HG03439 (cell line): ENCODE measurements at regions not wholly inside any gene's neighbourhood (a gene's known extent, or its start where the extent isn't known, plus 50 kb on each side); places are given as distances from the start of the nearest gene placed in this dataset.
"Not testable (repeated sequence)": the region's sequence is repeated elsewhere in the genome, so short reads cannot be mapped to it uniquely, and the experiment has no call there.

Experiments used
- ATAC-seq: cut with Tn5 transposase; IDR thresholded peaks from one replicate; pipeline ENCODE4 v1.9.1; 2021; ENCODE audit warnings: mild to moderate bottlenecking, moderate library complexity; ENCODE audit not compliant: unreplicated experiment

DNA sequence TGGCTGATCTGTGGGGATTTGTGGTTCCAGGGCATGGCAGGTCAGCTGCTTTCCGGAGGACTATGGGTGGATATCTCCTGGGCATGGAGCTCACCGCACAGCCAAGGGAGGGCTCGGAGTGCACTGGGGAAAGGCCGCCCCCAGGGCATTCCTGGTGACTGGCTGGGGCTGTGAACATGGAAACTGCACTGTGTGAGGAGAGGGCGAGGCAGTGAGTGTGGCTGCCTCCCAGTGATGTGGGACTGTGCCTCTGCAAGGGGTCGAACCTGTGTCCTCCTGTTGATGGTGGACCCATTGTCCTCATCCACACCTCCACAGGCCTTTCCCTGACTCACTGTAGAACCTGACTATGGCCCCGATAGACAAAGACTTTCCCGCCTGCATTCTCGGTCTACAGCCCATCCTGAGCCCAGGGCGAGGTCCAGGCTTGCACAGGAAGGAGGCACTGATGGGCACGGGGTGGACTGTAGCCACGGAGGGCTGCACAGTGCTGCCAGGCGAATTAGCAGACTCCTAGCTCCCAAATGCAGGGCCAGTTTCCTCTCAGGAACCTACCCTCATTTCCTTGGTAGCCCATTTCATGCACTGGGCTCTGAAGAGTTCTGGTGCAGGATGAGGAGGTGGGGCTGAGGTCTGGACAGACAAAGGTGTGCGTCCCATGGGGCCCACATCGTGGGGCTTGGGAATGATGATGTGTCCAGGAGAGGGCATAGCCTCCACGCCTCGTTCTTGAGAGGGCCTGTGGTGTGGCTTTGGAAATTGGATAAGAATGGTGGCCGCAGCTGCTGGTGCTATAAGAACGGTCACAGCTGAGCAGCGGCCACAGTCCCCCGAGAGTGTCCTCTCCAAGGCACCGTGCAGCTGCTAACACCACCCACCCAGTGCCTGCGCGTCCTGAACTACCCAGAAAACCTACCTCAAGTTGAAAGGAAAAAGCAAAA lies 415.1 kb downstream of the TMEM121 start:
- ATAC-seq = no peak

DNA sequence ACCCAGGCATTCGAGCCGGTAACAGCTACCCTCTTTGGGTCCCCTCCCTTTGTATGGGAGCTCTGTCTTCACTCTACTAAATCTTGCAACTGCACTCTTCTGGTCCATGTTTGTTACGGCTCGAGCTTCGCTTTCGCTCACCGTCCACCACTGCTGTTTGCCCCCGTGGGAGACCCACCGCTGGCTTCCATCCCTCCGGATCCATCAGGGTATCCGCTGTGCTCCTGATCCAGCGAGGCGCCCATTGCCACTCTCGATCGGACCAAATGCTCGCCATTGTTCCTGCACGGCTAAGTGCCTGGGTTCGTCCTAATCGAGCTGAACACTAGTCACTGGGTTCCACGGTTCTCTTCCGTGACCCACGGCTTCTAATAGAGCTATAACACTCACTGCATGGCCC lies 416.3 kb downstream of the TMEM121 start:
- not testable (repeated sequence) for ATAC-seq

DNA sequence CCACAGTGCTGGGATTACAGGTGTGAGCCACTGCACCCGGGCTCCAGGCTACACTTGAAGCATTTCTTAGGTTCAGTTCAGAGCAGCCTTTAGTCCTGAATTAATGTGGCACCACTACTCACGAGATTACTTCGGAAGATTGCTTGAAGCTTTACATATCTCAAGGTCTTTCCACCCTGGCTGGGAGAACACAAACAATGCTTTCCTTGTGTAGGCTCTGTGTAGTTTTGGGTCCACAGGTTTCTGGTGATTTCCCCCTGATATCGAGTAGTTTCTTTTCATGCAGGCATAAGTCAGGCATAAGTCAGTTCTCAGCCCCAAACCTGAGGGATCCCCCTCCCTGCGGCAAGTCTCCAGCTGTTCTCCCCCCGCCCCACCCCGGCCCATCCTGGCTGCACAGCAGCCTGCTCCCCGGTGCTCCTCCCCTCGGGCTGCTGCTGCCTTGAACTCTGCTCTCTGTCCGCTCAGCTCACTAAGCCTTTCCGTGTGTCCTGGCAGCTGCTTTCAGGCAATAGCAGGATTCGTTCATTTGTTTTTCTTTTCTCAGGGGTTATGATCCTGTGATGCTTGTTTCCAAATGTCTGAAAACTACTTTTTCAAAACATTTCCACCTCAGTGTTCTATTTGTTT lies 417.7 kb downstream of the TMEM121 start:
- no peak for ATAC-seq

DNA sequence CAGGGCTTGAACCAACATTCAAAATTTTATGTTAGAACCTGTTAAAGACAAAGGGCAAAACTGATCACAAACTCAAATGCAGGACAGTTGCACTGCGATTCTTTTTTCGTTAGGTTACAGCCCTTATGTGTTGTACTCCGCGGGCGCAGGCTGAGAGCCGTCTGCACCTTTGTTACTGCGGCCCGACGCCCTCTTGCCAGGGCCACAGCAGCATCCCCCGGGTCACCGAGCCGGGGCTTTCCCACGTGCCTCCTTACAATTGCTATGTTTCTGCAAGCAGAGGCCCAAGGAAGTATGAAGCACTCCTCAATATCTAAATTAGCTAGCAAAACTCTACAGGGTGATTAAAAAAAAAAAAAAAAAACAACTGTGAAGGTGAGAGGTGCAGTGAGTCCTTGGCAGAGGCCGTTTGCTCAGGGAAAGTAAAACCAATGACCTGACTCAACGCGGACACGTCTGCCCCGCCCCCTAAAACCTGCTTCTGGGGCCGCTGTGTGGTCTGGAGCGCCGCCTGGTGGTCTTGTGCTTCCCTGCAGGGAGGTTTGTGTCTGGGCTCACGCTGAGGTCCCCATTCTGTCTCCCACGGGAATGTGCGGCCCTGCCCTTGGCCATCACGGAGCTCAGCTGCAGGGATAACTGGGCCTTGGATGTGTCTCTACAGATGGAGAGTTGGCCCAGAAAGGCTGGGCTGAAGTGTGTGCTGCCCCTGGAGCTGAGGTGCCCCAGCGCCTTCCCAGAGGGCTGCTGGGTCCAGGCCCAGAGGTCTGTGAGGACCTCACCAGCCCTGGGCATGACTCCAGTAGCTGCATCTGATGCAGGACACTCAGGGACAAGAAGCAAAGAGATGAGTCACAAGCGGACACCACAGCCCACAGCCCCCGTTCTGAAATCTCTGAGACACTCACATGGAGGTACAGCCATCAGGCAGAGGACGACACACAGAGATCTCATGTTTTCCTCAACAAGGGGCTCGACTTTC lies 418.5 kb downstream of the TMEM121 start:
- no peak for ATAC-seq

DNA sequence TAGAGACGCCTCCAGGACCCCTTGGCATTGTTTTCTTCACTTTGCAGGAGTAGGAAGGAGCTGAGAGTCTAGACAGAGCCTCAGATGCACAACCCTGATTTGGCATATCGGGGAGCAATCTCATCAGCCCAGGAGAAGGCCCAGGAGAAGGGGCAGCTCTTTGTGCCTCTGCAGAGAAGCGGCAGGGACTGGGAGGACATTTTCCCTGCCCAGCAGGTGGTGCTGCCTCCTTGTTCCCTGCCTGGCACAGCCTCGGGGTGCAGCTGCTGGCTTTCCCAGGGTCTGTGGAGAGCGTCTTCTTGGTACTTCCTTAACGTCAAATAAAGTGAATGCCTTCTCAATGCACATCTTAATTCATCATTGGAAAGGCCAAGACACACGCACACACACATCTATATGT lies 419.5 kb downstream of the TMEM121 start:
- ATAC-seq = no peak

DNA sequence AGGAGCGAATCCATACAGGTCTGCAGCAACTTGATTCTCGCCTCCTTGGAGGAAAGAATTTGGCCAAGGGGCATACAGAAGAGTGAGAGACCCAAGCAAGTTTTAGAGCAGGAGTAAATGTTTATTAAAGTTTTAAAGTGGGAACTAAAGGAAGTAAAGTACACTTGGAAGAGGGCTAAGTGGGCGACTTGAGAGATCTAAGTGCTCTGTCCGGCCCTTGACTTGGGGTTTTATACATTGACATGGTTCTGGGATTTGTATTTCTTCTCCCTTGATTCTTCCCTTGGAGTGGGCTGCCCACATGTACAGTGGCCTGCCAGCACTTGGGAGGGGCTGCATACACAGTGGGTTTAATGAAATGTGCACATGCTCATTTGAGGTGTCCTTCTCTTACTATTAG lies 421.2 kb downstream of the TMEM121 start:
- no peak for ATAC-seq

DNA sequence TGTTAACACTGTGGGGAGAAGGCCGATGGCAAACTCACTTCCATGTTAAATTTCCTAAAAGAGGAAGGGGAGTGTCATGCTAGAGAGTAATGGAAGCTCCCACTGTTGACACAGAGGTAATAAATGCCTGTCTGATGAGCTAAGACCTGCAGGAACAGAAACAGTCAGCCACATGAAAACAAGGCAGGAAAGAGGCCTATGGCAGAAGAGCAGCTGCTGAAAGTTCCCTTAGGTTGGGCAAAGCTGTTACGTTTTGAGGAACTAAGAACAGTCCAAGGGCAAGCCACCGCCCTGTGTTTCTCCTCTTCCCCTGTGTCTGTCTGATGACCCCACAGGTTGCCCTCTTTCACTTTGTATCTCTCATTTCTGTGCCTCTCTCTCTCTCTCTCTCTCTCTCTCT lies 422.6 kb downstream of the TMEM121 start:
- ATAC-seq = not testable (repeated sequence)

DNA sequence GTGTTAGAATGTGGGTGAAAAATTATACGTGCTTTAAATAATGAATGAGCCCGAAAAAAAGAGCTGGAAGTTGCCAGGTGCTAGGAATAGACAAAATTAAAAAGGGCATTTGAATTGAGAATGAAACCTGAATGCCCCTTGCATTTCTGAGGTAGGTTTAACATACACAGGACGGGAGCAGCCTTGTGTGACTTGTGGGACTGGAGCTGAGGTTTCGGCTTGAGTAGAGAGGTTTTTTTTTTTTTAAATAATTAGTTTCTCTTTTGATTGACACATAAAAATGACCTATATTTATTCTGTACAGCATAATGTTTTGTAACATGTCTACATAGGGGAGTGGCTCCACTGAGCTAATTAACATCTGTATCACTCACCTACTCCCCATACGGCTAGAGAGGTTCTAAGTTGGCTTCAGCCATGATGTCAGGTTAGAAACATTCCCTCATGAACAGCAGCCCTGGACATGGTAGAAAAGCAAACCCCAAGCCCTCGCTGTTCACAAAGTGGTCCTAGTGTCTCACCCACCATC lies 424.0 kb downstream of the TMEM121 start:
- not testable (repeated sequence) for ATAC-seq

DNA sequence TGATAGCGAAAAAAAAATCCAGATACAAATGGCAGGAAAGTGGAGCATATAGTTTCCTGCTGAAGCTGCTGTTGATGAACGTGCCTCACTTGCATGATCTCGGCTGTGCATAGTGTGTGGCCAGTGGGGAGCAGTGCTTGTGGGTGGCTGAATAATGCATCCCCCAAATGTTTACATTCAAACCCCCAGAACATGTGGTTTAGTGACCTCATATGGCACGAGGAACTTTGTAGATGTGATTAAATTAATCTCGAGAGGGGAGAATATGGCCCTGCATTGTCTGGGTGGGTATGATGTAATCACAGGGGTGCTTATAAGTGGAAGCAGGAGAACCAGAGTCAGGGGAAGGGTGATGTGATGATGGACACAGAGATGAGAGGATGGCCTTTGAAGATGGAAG lies 425.0 kb downstream of the TMEM121 start:
- no peak for ATAC-seq

DNA sequence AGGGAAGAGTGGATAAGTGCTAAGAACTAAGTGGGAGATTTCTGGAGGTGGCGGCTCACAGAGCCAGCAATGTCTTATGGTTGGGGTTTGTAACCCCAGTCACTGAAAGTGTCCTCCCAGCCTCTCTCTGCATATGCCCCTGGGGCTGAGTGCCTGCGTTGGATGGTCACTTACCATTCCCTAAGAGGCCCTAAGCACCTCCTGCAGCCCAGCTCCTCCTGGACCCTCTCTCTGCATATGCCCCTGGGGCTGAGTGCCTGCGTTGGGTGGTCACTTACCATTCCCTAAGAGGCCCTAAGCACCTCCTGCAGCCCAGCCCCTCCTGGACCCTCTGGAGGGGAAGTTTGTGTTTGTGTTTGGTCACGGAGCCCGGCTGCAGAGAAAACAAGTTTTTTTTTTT lies 425.8 kb downstream of the TMEM121 start:
- ATAC-seq = no peak

DNA sequence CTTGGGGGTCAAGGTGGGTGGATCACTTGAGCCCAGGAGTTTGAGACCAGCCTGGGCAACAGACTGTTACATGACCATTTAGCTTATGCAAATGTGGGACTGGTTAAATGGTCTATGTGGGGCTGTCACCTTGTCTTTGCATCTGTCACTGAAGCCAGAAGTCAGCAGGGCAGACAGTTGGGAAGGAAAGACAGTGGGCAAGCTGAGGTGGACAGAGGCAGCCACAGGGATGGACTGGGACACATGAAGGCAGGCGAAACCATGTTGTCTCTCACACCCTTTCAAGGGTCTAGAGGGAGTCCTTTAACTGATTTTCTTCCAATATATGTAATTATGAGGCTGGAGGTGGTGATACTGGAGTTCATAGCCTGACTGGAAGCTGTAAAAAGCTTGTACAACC lies 426.4 kb downstream of the TMEM121 start:
- ATAC-seq = no peak

DNA sequence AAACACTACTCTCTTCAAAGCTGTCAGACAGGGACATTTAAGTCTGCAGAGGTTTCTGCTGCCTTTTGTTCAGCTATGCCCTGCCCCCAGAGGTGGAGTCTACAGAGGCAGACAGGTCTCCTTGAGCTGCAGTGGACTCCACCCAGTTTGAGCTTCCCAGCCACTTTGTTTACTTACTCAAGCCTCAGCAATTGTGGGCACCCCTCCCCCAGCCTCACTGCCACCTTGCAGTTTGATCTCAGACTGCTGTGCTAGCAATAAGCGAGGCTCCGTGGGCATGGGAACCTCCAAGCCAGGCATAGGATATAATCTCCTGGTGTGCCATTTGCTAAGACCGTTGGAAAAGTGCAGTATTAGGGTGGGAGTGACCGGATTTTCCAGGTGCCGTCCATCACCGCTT lies 435.2 kb downstream of the TMEM121 start:
- ATAC-seq = not testable (repeated sequence)

DNA sequence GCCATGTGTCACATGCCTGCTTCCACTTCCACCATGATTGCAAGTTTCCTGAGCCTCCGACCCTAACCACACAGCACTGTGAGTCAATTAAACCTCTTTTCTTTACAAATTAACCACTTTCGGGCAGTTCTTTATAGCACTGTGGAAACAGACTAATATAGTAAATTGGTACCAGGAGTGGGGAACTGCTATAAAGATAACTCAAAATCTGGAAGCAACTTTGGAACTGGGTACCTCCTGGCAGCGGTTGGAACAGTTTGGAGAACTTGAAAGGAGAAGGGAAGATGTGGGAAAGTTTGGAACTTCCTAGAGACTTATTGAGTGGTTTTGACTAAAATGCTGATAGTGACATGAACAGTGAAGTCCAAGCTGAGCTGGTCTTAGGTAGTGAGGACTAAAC lies 436.1 kb downstream of the TMEM121 start:
- no peak for ATAC-seq

DNA sequence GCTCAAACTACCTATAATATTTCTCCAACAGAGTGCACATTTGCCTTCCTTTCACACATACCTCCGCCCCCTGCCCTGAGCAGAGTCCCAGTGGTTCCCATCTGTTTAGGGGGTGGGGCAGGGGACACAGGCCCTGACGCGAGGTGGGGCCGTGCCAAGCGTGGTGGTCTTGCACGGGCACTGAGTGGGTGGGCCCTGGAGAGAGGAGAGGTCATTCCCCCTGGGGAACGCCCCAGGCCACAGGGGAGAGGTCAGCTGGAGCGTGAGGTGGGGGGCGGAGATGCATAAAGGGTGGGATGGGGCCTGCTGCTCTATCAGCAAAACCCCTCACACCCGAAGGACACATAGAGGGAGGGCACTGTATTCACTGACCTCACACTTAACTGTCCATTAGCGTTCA lies 441.9 kb downstream of the TMEM121 start:
- ATAC-seq = no peak

DNA sequence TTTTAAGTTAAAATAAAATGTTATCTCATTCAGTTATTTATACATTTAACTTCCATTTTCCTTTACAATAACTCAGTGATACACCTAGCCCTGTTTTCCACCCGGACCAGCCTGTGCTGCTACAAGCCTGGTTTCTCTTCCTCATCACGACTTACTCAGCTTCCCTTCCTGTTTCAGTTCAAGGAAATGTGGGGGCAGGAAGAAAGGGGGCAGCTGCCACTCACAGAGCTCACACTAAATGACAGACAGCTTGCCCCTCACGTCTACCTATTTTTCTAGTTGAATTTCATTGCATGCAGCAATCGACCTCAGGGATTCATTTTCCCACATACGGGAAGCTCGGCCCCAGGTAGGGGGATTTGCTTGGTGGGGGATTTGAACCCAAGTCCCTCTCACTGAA lies 442.6 kb downstream of the TMEM121 start:
- ATAC-seq = not testable (repeated sequence)

DNA sequence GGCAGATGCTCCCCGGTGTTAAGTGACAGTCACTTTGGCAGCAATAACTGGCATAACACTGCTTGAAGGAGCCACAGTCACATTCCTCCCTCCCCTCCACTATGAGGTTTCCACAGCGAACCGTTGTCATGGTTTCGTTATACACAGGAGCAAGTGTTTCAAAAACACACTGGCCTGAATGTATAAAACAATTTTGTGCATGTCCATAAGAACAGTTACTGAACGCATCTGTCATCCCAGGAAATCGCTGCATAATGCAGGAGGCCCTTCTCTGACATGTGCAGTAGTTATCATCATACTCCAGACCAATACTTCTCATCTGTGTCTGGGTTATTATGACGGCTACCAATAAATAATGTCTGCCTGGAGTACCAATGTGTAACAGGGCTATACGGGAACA lies 444.4 kb downstream of the TMEM121 start:
- ATAC-seq = not testable (repeated sequence)

DNA sequence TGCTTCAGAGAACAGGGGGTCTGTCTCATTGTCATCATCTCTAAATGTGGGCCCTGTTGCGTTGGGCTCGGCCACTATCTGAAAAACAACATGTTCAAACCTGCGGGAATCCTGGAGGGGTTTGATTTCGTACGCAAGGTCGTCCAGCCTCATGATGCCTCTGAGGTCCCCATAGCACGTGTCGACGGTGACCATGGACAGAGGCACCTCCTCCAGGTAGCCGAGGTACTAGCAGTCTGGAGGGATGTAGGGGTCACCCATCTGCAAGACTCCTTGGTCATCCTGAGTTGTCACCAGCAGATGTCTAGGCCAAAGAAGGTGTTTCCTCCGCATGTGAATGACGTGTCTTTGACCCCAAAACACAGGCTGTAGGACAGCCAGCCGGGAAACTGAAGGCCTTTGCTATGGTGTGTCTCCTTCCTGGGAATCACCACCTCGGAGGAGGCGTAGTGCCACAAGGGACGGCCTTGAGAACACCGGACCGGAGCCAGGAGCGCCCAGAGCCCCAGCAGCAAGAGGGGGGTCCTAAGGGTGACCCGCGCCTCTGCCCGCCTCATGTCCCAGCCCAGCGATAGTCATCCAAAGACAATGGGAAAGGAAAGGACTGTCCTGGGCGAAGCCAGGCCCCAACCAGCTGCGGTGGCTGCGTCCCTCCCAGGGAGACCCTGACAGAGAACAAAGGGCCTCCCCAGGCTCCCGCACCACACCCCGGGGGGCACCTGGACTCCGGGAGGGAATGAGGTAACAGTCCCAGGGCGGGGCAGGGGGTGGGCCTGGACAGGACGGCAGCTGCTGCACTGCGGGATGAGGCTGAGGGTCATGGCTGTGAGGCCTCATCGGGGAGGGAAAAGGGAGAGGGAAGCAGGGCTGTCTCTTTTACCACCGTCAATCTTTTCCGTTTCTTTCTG lies 445.5 kb downstream of the TMEM121 start:
- no peak for ATAC-seq

DNA sequence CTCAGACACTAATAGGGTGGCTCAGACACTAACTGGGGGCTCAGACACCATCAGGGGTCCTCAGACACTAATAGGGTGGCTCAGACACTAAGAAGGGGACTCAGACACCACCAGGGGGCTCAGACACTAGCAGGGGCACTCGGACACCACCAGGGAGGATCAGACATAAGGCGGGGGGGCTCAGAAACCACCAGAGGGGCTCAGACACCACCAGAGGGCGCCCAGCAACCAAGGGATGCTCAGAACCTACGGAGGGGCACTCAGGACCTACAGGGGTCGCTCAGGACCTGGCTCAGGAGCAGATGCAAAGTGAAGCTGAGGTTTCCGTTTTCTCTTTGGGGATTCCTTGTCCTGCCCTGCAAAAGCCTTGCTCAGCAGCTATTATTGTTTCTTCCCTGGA lies 448.5 kb downstream of the TMEM121 start:
- no peak for ATAC-seq

DNA sequence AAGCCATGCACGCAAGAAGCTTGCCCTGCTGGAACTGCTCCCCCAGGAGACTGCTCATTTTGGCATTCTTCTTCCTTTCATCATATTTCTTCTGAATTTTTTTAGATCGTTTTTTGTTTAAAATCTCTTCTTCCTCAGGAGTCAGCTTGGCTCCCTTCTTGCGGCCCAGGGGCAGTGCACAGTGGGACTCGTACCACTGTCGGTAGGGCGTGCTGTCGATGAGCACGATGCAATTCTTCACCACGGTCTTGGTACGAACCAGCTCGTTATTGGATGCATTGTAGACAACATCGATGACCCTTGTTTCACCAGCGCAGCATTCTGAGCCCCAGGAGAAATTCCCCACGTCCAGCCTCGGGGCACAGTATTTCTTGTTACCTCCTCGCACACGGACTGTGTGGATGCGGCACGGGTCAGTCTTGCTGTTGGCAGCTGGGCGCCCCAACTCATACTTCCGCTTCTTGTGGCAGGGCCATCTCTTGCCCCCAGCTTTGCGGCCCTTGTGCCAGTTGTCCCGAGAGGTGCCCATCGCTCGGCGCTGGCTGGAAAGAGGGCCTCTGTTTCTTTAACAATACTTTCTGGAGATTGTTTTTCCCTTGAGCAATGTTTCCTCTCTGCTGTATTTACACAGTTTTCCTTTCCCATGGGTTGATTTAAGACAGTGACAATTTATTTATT lies 452.4 kb downstream of the TMEM121 start:
- ATAC-seq = no peak
